ENCODE measurements at regions not wholly inside any gene's neighbourhood (a gene's known extent, or its start where the extent isn't known, plus 50 kb on each side); places are given as distances from the start of the nearest gene placed in this dataset.

DNA sequence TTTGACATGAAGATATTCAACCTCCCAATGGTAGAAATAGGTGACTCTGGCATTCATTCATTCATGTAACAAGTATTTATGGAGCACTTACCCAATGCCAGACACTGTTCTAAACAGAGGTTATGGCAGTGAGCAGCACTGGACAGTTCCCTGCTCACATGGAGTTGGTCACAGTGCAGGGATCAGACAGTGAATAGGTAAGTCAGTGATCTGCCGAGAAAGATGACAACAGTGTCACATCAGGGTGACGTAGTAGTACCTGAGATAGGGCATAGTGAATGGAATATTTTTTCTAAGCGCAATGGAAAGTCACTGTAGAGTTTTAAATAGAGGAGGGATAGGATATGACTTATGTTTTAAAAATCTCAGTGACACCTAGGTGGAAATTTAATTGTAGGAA, 791.4 kb upstream of the RBFOX1 start:
- Histone ChIP-seq H2AFZ (ENCODE audit: control insufficient read depth, low read length) (no peak overlapping the region), H3K27me3 (ENCODE audit: control insufficient read depth, extremely low read depth, insufficient read depth, low read length) (no peaks in the 10 kb centered on the region), H4K20me1 (ENCODE audit: control insufficient read depth, extremely low read depth, insufficient read depth, low read length) (no peaks in the 10 kb centered on the region), H3K4me3 (ENCODE audit: control insufficient read depth in 2 of 3, extremely low read depth in 1 of 3, insufficient read depth in 2 of 3, low read depth in 1 of 3, low read length in 3 of 3) (no peak overlapping the region), H3K4me1 (ENCODE audit: control insufficient read depth, extremely low read depth, insufficient read depth, low read length) (no peaks in the 10 kb centered on the region), H3K9me1 (ENCODE audit: control insufficient read depth, extremely low read depth, insufficient read depth, low read length) (no peaks in the 10 kb centered on the region), H3K79me2 (ENCODE audit: control insufficient read depth, insufficient read depth, low read length) (no peaks in the 10 kb centered on the region), H3K9ac (ENCODE audit: control insufficient read depth, extremely low read depth, insufficient read depth, low read length) (no peak overlapping the region), H3K27ac (ENCODE audit: control insufficient read depth, insufficient read depth, low read length) (no peak overlapping the region), H3K9me3 (ENCODE audit: control insufficient read depth, low read depth, low read length) (peaks cover 8% of the 10 kb centered on the region), H3K36me3 (ENCODE audit: control insufficient read depth in 2 of 2, extremely low read depth in 1 of 2, insufficient read depth in 2 of 2, low read length in 2 of 2) (no peaks in the 10 kb centered on the region), H3K4me2 (ENCODE audit: control insufficient read depth, extremely low read depth, insufficient read depth, low read depth, low read length) (no peak overlapping the region)
- TF ChIP-seq EZH2 (IDR thresholded peaks at IDR 0.05; ENCODE audit: low read length): no peak
- TF ChIP-seq, protein P1, sequence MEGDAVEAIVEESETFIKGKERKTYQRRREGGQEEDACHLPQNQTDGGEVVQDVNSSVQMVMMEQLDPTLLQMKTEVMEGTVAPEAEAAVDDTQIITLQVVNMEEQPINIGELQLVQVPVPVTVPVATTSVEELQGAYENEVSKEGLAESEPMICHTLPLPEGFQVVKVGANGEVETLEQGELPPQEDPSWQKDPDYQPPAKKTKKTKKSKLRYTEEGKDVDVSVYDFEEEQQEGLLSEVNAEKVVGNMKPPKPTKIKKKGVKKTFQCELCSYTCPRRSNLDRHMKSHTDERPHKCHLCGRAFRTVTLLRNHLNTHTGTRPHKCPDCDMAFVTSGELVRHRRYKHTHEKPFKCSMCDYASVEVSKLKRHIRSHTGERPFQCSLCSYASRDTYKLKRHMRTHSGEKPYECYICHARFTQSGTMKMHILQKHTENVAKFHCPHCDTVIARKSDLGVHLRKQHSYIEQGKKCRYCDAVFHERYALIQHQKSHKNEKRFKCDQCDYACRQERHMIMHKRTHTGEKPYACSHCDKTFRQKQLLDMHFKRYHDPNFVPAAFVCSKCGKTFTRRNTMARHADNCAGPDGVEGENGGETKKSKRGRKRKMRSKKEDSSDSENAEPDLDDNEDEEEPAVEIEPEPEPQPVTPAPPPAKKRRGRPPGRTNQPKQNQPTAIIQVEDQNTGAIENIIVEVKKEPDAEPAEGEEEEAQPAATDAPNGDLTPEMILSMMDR (optimal IDR thresholded peaks at IDR 0.05 in 1 of 3, IDR thresholded peaks at IDR 0.05 in 1 of 3, conservative IDR thresholded peaks at IDR 0.05 in 1 of 3; ENCODE audit: extremely low read depth in 1 of 3, insufficient read depth in 2 of 3, low read length in 3 of 3): no peak
- dilution Hi-C loops (cut with MboI; ENCODE audit: extremely low pct_ligation_motif_present, low sequenced_read_pairs): no loop called here
- no peak for DNase-seq (ENCODE audit: low read depth, low spot score)
- no peak for FAIRE-seq

DNA sequence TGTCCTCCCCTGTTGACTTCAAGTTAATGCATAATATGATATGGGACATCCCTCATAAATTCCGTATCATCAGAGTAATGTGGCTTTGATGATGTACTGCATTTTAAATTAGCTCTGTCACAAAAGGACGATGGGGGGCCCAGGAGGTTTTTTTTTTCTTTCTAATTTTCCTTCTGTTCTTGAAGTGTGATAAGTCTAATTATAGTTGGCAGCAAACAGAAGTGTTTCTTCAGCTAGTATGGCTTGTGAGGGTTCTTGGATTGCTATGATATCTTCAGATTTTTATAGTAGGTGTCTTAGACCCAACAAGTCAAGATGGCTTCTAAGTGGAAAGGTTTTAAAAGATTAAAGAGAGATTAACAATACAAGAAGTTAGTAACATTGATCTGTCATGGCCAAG, 796.2 kb upstream of the RBFOX1 start:
- DNase-seq (ENCODE audit: low read depth, low spot score) (no peak), FAIRE-seq (no peak)
- H3K4me1 ChIP-seq (ENCODE audit: control insufficient read depth, extremely low read depth, insufficient read depth, low read length): no peaks in the 10 kb centered on the region
- TF ChIP-seq, protein P1 (optimal IDR thresholded peaks at IDR 0.05 in 1 of 3, IDR thresholded peaks at IDR 0.05 in 1 of 3, conservative IDR thresholded peaks at IDR 0.05 in 1 of 3; ENCODE audit: extremely low read depth in 1 of 3, insufficient read depth in 2 of 3, low read length in 3 of 3): no peak
- TF ChIP-seq EZH2 (IDR thresholded peaks at IDR 0.05; ENCODE audit: low read length): no peak
- no peaks in the 10 kb centered on the region for H4K20me1 ChIP-seq (ENCODE audit: control insufficient read depth, extremely low read depth, insufficient read depth, low read length)
- no peaks in the 10 kb centered on the region for H3K9me1 ChIP-seq (ENCODE audit: control insufficient read depth, extremely low read depth, insufficient read depth, low read length)
- dilution Hi-C loops (cut with MboI; ENCODE audit: extremely low pct_ligation_motif_present, low sequenced_read_pairs): no loop called here
- H3K9ac ChIP-seq (ENCODE audit: control insufficient read depth, extremely low read depth, insufficient read depth, low read length): no peak overlapping the region
- no peak overlapping the region for H3K4me3 ChIP-seq (ENCODE audit: control insufficient read depth in 2 of 3, extremely low read depth in 1 of 3, insufficient read depth in 2 of 3, low read depth in 1 of 3, low read length in 3 of 3)
- no peaks in the 10 kb centered on the region for H3K79me2 ChIP-seq (ENCODE audit: control insufficient read depth, insufficient read depth, low read length)
- no peak overlapping the region for H2AFZ ChIP-seq (ENCODE audit: control insufficient read depth, low read length)
- H3K4me2 ChIP-seq (ENCODE audit: control insufficient read depth, extremely low read depth, insufficient read depth, low read depth, low read length): no peak overlapping the region
- no peaks in the 10 kb centered on the region for H3K36me3 ChIP-seq (ENCODE audit: control insufficient read depth in 2 of 2, extremely low read depth in 1 of 2, insufficient read depth in 2 of 2, low read length in 2 of 2)
- no peaks in the 10 kb centered on the region for H3K27me3 ChIP-seq (ENCODE audit: control insufficient read depth, extremely low read depth, insufficient read depth, low read length)
- no peak overlapping the region for H3K27ac ChIP-seq (ENCODE audit: control insufficient read depth, insufficient read depth, low read length)
- peaks cover 5% of the 10 kb centered on the region for H3K9me3 ChIP-seq (ENCODE audit: control insufficient read depth, low read depth, low read length)

All from keratinocyte (primary cell).